ENCODE measurements at regions not wholly inside any gene's neighbourhood (a gene's known extent, or its start where the extent isn't known, plus 50 kb on each side); places are given as distances from the start of the nearest gene placed in this dataset.
"Not testable (repeated sequence)": the region's sequence is repeated elsewhere in the genome, so short reads cannot be mapped to it uniquely, and the experiment has no call there.

- Mint-ChIP-seq H3K9me3 (ENCODE audit: low read depth) (no peaks in the 10 kb centered on the region), H3K27me3 (no peaks in the 10 kb centered on the region), H3K36me3 (no peaks in the 10 kb centered on the region), H3K27ac (no peak overlapping the region), H3K4me1 (ENCODE audit: low read depth) (peaks cover 50% of the 10 kb centered on the region), H3K4me3 (no peak overlapping the region)
Measured at GRCh38 chr2:172251231-172251630, 148.5 kb upstream of the DLX2 start.

- Mint-ChIP-seq H3K36me3 (no peaks in the 10 kb centered on the region), H3K27ac (no peak overlapping the region), H3K27me3 (no peaks in the 10 kb centered on the region), H3K4me1 (ENCODE audit: low read depth) (peaks cover 44% of the 10 kb centered on the region), H3K9me3 (ENCODE audit: low read depth) (no peaks in the 10 kb centered on the region), H3K4me3 (no peak overlapping the region)
Measured at GRCh38 chr2:172252154-172252553, 149.5 kb upstream of the DLX2 start.

- no peaks in the 10 kb centered on the region for H3K36me3 Mint-ChIP-seq
- H3K27me3 Mint-ChIP-seq = no peaks in the 10 kb centered on the region
- no peaks in the 10 kb centered on the region for H3K9me3 Mint-ChIP-seq (ENCODE audit: low read depth)
- H3K27ac Mint-ChIP-seq = peak overlapping the region; percentile 78
- peaks cover 44% of the 10 kb centered on the region for H3K4me1 Mint-ChIP-seq (ENCODE audit: low read depth)
- no peak overlapping the region for H3K4me3 Mint-ChIP-seq
Measured at GRCh38 chr2:172253190-172254052, 150.7 kb upstream of the DLX2 start.

- no peak overlapping the region for H3K27ac Mint-ChIP-seq
- no peaks in the 10 kb centered on the region for H3K9me3 Mint-ChIP-seq (ENCODE audit: low read depth)
- peaks cover 30% of the 10 kb centered on the region for H3K4me1 Mint-ChIP-seq (ENCODE audit: low read depth)
- H3K27me3 Mint-ChIP-seq = no peaks in the 10 kb centered on the region
- H3K4me3 Mint-ChIP-seq = no peak overlapping the region
- no peaks in the 10 kb centered on the region for H3K36me3 Mint-ChIP-seq
Measured at GRCh38 chr2:172256886-172257285, 154.2 kb upstream of the DLX2 start.

DNA sequence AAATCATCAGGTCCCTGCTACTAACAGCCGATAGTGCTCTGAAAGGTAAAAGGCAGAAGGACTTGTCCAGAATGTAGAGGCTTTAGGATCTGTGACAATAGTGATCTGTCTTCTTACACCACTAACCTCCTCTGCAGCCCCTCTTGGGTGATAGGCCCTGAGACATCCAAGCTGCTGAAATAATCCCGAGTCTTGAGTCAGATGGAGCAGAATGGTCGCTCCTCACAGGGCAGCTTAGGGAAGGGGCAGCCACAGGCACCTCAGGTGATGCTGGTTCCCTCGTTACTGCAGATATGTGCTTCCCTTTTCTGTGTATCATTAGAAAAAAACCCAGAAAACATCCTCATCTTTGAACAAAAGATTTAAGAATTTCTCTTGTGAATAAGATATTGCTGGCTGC lies 157.1 kb upstream of the DLX2 start:
- Mint-ChIP-seq H3K4me3 (no peak overlapping the region), H3K36me3 (no peaks in the 10 kb centered on the region), H3K4me1 (ENCODE audit: low read depth) (peaks cover under 1% of the 10 kb centered on the region), H3K27me3 (no peaks in the 10 kb centered on the region), H3K27ac (no peak overlapping the region), H3K9me3 (ENCODE audit: low read depth) (peaks cover 4% of the 10 kb centered on the region)

DNA sequence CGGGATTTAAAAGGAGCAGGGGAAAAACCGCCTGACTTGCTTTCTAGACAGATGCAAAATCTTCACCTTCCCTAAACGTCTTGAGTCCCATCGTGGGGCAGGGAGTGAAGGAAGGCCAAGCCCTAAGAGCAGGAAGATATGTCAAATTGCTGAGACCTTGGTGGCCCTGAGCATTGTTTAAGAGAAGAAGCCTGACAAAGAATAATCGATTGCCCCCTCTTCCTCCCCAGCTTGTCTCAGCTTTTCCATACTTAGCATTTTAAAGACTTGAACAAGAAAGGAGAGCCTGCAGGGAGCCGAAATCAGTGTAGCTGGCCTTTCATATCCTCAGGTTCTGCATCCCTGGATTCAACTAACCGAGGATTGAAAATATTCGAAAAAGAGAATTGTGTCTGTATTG lies 157.6 kb upstream of the DLX2 start:
- H3K4me3 Mint-ChIP-seq = no peak overlapping the region
- H3K9me3 Mint-ChIP-seq (ENCODE audit: low read depth) = peaks cover 4% of the 10 kb centered on the region
- H3K27me3 Mint-ChIP-seq = no peaks in the 10 kb centered on the region
- no peaks in the 10 kb centered on the region for H3K36me3 Mint-ChIP-seq
- H3K27ac Mint-ChIP-seq = no peak overlapping the region
- no peaks in the 10 kb centered on the region for H3K4me1 Mint-ChIP-seq (ENCODE audit: low read depth)

DNA sequence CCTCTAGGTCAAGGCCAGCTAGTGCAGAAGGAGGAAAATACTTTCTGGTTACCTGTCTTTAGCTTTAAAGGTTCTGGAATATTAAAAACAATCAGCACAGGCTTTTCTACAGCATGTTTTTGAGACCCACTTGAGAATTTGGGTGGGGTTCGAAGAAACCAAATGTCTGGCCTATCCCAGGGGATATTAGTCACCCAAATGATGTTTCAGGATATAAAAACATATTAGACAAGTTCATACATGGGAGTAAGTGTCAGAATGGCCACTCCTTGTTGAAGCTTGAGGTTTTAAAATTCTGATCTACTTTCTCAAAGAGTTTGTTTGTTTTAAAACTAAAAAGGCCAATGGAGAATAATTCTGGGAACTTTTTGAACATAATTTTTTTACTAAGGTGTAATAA lies 158.6 kb upstream of the DLX2 start:
- no peaks in the 10 kb centered on the region for H3K4me1 Mint-ChIP-seq (ENCODE audit: low read depth)
- H3K4me3 Mint-ChIP-seq = no peak overlapping the region
- H3K27ac Mint-ChIP-seq = no peak overlapping the region
- H3K36me3 Mint-ChIP-seq = no peaks in the 10 kb centered on the region
- H3K27me3 Mint-ChIP-seq = no peaks in the 10 kb centered on the region
- peaks cover 4% of the 10 kb centered on the region for H3K9me3 Mint-ChIP-seq (ENCODE audit: low read depth)

DNA sequence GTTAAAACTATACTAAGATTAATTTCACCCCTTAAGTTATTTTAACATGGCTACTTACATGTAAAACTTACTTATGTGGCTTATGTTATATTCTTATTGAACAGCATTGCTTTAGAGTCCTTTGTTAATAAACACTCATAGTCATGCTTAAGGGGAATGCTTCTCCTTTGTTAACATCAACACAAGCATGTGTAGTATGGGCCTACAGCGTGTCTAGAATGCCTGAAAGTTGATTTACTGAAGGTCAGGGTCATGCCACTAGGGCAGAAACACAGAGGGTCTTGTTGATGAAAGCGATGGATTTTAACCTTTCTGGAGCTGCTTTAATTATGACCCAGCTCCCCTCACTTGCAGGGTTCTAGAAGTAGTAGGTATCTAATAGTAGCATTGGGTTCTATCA lies 159.8 kb upstream of the DLX2 start:
- no peaks in the 10 kb centered on the region for H3K36me3 Mint-ChIP-seq
- H3K27ac Mint-ChIP-seq = no peak overlapping the region
- no peak overlapping the region for H3K4me3 Mint-ChIP-seq
- H3K9me3 Mint-ChIP-seq (ENCODE audit: low read depth) = peaks cover 4% of the 10 kb centered on the region
- H3K27me3 Mint-ChIP-seq = no peaks in the 10 kb centered on the region
- H3K4me1 Mint-ChIP-seq (ENCODE audit: low read depth) = no peaks in the 10 kb centered on the region

GRCh38 chr2:172264820-172265219 lies 162.1 kb upstream of the DLX2 start:
- not testable (repeated sequence) for H3K36me3 Mint-ChIP-seq; H3K27ac Mint-ChIP-seq; H3K27me3 Mint-ChIP-seq; H3K4me3 Mint-ChIP-seq; H3K9me3 Mint-ChIP-seq (ENCODE audit: low read depth); H3K4me1 Mint-ChIP-seq (ENCODE audit: low read depth)

- not testable (repeated sequence) for H3K27me3 Mint-ChIP-seq; H3K4me3 Mint-ChIP-seq; H3K9me3 Mint-ChIP-seq (ENCODE audit: low read depth); H3K27ac Mint-ChIP-seq; H3K36me3 Mint-ChIP-seq
- peaks cover 20% of the 10 kb centered on the region for H3K4me1 Mint-ChIP-seq (ENCODE audit: low read depth)
Measured at GRCh38 chr2:172269507-172270244, 157.7 kb upstream of the ITGA6 start.

GRCh38 chr2:172270278-172271079 lies 156.9 kb upstream of the ITGA6 start:
- Mint-ChIP-seq H3K4me3 (no peak overlapping the region), H3K27ac (no peak overlapping the region), H3K9me3 (ENCODE audit: low read depth) (no peaks in the 10 kb centered on the region), H3K27me3 (no peaks in the 10 kb centered on the region), H3K36me3 (peaks cover 4% of the 10 kb centered on the region), H3K4me1 (ENCODE audit: low read depth) (peaks cover 25% of the 10 kb centered on the region)

- Mint-ChIP-seq H3K4me3 (no peak overlapping the region), H3K27me3 (no peaks in the 10 kb centered on the region), H3K36me3 (peaks cover 8% of the 10 kb centered on the region), H3K9me3 (ENCODE audit: low read depth) (no peaks in the 10 kb centered on the region), H3K4me1 (ENCODE audit: low read depth) (peaks cover 25% of the 10 kb centered on the region), H3K27ac (no peak overlapping the region)
Measured at GRCh38 chr2:172273910-172274571, 153.3 kb upstream of the ITGA6 start.

- peaks cover 8% of the 10 kb centered on the region for H3K36me3 Mint-ChIP-seq
- no peaks in the 10 kb centered on the region for H3K27me3 Mint-ChIP-seq
- H3K4me1 Mint-ChIP-seq (ENCODE audit: low read depth) = peaks cover 18% of the 10 kb centered on the region
- no peaks in the 10 kb centered on the region for H3K9me3 Mint-ChIP-seq (ENCODE audit: low read depth)
- H3K27ac Mint-ChIP-seq = no peak overlapping the region
- no peak overlapping the region for H3K4me3 Mint-ChIP-seq
Measured at GRCh38 chr2:172275239-172275638, 152.1 kb upstream of the ITGA6 start.

DNA sequence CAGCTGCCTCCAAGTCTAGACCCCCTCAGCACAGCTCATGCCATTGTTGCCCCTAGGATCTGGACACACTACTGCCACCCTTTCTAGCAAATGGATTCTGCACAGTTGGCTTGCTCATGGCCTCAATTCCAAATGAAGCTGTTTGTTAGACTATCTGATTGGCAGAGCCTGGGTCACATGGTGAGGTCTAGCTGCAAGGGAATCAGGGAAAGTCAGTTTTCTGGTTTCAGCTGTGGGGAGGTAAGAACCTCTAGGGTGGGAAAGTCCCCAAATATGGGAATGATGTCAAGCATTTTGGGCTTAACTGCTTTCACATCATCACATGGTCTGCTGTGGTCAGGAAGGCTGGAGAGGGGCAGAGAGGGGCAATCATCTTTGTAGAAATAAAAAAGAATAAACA lies 150.4 kb upstream of the ITGA6 start:
- no peak overlapping the region for H3K27ac Mint-ChIP-seq

More for the DNA sequence above, 150.4 kb upstream of the ITGA6 start:
- Mint-ChIP-seq H3K9me3 (ENCODE audit: low read depth) (no peaks in the 10 kb centered on the region), H3K27me3 (no peaks in the 10 kb centered on the region), H3K4me1 (ENCODE audit: low read depth) (peaks cover 11% of the 10 kb centered on the region), H3K4me3 (no peak overlapping the region), H3K36me3 (peaks cover 8% of the 10 kb centered on the region)

All from activated naive CD8-positive, alpha-beta T cell (primary cell).